HepG2 (cell line): ENCODE measurements at regions not wholly inside any gene's neighbourhood (a gene's known extent, or its start where the extent isn't known, plus 50 kb on each side); places are given as distances from the start of the nearest gene placed in this dataset.

Experiments used
- ATAC-seq: fragments of 200-7000 bp; cut with Tn5 transposase; 3 replicates; pipeline ENCODE4 v1.9.1; 2020; ENCODE audit warnings: mild to moderate bottlenecking, moderate library complexity
- BruUV-seq: library from RNA; stranded (reverse); fragments of 400-500 nt; replicated peaks from 2 replicates; lab custom pipeline; 2021; lab: Mats Ljungman, UMichigan
- CTCF ChIA-PET: fragments of 300-600 bp; formaldehyde crosslinking; extraction: SDS; loops from one replicate; lab custom pipeline; 2021; ENCODE audit warnings: low total read pairs, inconsistent platforms, low intra/inter-chr PET ratio; lab: Yijun Ruan, JAX
- POLR2A ChIA-PET: fragments of 350-600 bp; sonication (Branson Sonifier 250); formaldehyde crosslinking; loops from one replicate; lab custom pipeline; 2020; ENCODE audit warnings: antibody characterized with exemption, inconsistent platforms; lab: Yijun Ruan, JAX
- DNase-seq: peaks from one replicate; pipeline ENCODE4 v3.0.0-alpha.2; 2015; ENCODE audit warnings: low spot score
- FAIRE-seq: peaks from 3 replicates; lab custom pipeline; 2011; peaks lifted over from hg19 to GRCh38; lab: Jason Lieb, UNC
- H2AFZ ChIP-seq: one replicate; pipeline ENCODE4 v1.6.1; 2011; ENCODE audit warnings: low read length, inconsistent platforms
- H3K27ac ChIP-seq: fragments of 300-600 bp; 3 replicates; pipeline ENCODE4 v1.8.0; 2011; ENCODE audit warnings: mixed run types, mild to moderate bottlenecking, mixed read lengths, low read length, inconsistent platforms; ENCODE audit not compliant: insufficient read depth; ENCODE audit errors: extremely low read length
- H3K27me3 ChIP-seq, 2 experiments: fragments of 200-600 bp in 1 of 2; 2 replicates in 1 of 2; 3 replicates in 1 of 2; pipeline versions ENCODE4 v1.6.0 to v1.8.0; 2011; ENCODE audit warnings: low read length in 2 of 2, mild to moderate bottlenecking in 2 of 2, moderate library complexity in 2 of 2, inconsistent platforms in 1 of 2; ENCODE audit not compliant: insufficient read depth in 2 of 2, control insufficient read depth in 1 of 2
- H3K36me3 ChIP-seq, 2 experiments: fragments of 200-600 bp in 1 of 2; replicated peaks in 1 of 2; 2 replicates in 1 of 2; 3 replicates in 1 of 2; pipeline versions ENCODE4 v1.5.1 to v1.8.0; 2011; ENCODE audit warnings: low read length in 2 of 2, inconsistent platforms in 1 of 2; ENCODE audit not compliant: insufficient read depth in 2 of 2, control insufficient read depth in 1 of 2
- H3K4me1 ChIP-seq: 2 replicates; pipeline ENCODE4 v1.5.1; 2012; ENCODE audit warnings: low read length, inconsistent platforms; ENCODE audit not compliant: insufficient read depth
- H3K4me2 ChIP-seq: 2 replicates; pipeline ENCODE4 v1.6.0; 2011; ENCODE audit warnings: low read depth, low read length, inconsistent platforms
- H3K4me3 ChIP-seq, 3 experiments: fragments of 200-600 bp in 1 of 3; sonication (generic), shearing (Covaris generic) in 1 of 3; replicated peaks in 1 of 3; 2 replicates each; pipeline ENCODE4 v1.5.1; 2011 to 2016; ENCODE audit warnings: low read length in 3 of 3, inconsistent platforms in 2 of 3, low read depth in 2 of 3, mild to moderate bottlenecking in 2 of 3, control low read depth in 1 of 3, mixed read lengths in 1 of 3; ENCODE audit not compliant: insufficient read depth in 1 of 3
- H3K79me2 ChIP-seq: one replicate; pipeline ENCODE4 v1.6.1; 2011; ENCODE audit warnings: low read length, inconsistent platforms; ENCODE audit not compliant: insufficient read depth
- H3K9ac ChIP-seq: 2 replicates; pipeline ENCODE4 v1.6.0; 2011; ENCODE audit warnings: mild to moderate bottlenecking, low read depth, low read length, inconsistent platforms; ENCODE audit not compliant: insufficient read depth
- H3K9me3 ChIP-seq: 2 replicates; pipeline ENCODE4 v1.5.1; 2012; ENCODE audit warnings: mild to moderate bottlenecking, low read length
- H4K20me1 ChIP-seq: 2 replicates; pipeline ENCODE4 v1.6.0; 2011; ENCODE audit warnings: inconsistent platforms, mild to moderate bottlenecking, low read length, moderate library complexity; ENCODE audit not compliant: insufficient read depth
- NAIF1 ChIP-seq: sonication (generic); formaldehyde crosslinking; IDR thresholded peaks from 2 replicates; pipeline ENCODE4 v1.5.0; 2020; ENCODE audit warnings: mild to moderate bottlenecking, missing genetic modification reagents, borderline replicate concordance
- SNAPC2 ChIP-seq: sonication (generic); formaldehyde crosslinking; IDR thresholded peaks from 2 replicates; pipeline ENCODE4 v1.8.1; 2022; ENCODE audit warnings: mild to moderate bottlenecking, missing genetic modification reagents
- SOX13 ChIP-seq, 3 experiments: fragments of 450-650 bp in 1 of 3; sonication (generic) in 1 of 3; formaldehyde crosslinking in 1 of 3; IDR thresholded peaks in 2 of 3; conservative IDR thresholded peaks in 1 of 3; 2 replicates each; pipeline versions ENCODE4 v1.5.0 to v1.6.1; 2016 to 2020; ENCODE audit warnings: antibody characterized with exemption in 1 of 3, mild to moderate bottlenecking in 1 of 3, missing compliant biosample characterization in 1 of 3, missing genetic modification reagents in 1 of 3, moderate library complexity in 1 of 3
- SP140L ChIP-seq: sonication (generic); formaldehyde crosslinking; IDR thresholded peaks from 2 replicates; pipeline ENCODE4 v1.4.0; 2020; ENCODE audit warnings: missing genetic modification reagents, borderline replicate concordance
- TMF1 ChIP-seq: sonication (generic); formaldehyde crosslinking; IDR thresholded peaks from 2 replicates; pipeline ENCODE4 v1.8.1; 2022; ENCODE audit warnings: low read depth, missing genetic modification reagents
- ZNF326 ChIP-seq: sonication (generic); formaldehyde crosslinking; IDR thresholded peaks from 2 replicates; pipeline ENCODE4 v1.4.0; 2020; ENCODE audit warnings: missing genetic modification reagents, borderline replicate concordance
- ZNF567 ChIP-seq: sonication (generic); formaldehyde crosslinking; IDR thresholded peaks from 2 replicates; pipeline ENCODE4 v1.8.1; 2023; ENCODE audit warnings: mild to moderate bottlenecking, missing genetic modification reagents, borderline replicate concordance
- ZNF713 ChIP-seq: sonication (generic); formaldehyde crosslinking; IDR thresholded peaks from 2 replicates; pipeline ENCODE4 v1.4.0; 2020; ENCODE audit warnings: mild to moderate bottlenecking, missing genetic modification reagents
- ZSCAN29 ChIP-seq: sonication (generic); formaldehyde crosslinking; conservative IDR thresholded peaks from 2 replicates; pipeline ENCODE4 v1.4.0; 2020; ENCODE audit warnings: mild to moderate bottlenecking, missing genetic modification reagents
- WGBS: methylation state at CpG from one replicate; pipeline ENCODE4 v1.1.6; 2017; ENCODE audit warnings: low lambda C conversion rate; 5-methylcytosine and 5-hydroxymethylcytosine counted together
- in situ Hi-C: cut with HindIII; loops from 2 replicates; pipeline ENCODE4 v1.10.0; 2017; ENCODE audit warnings: low pct_unique_long_range_greater_than_20kb; ENCODE audit not compliant: extremely low pct_ligation_motif_present
- intact Hi-C: fragments of 100-400 bp; cut with micrococcal nuclease; formaldehyde crosslinking; loops from one replicate; pipeline ENCODE4 v1.10.0; 2022; ENCODE audit not compliant: unreplicated experiment
- TF ChIP-seq, protein P1 (sequence below): sonication (generic); formaldehyde crosslinking; IDR thresholded peaks from 2 replicates; pipeline ENCODE4 v1.5.1; 2020; ENCODE audit warnings: missing genetic modification reagents, mild to moderate bottlenecking, borderline replicate concordance
- TF ChIP-seq, protein P2 (sequence below): sonication (generic); formaldehyde crosslinking; IDR thresholded peaks from 2 replicates; pipeline ENCODE4 v1.9.0; 2021; ENCODE audit warnings: missing genetic modification reagents, borderline replicate concordance
- TF ChIP-seq, protein P3 (sequence below): sonication (generic); formaldehyde crosslinking; IDR thresholded peaks from 2 replicates; pipeline ENCODE4 v1.5.1; 2020; ENCODE audit warnings: missing genetic modification reagents, mild to moderate bottlenecking, borderline replicate concordance
- TF ChIP-seq, protein P4 (sequence below): sonication (generic); formaldehyde crosslinking; IDR thresholded peaks from 2 replicates; pipeline ENCODE4 v1.4.0; 2020; ENCODE audit warnings: missing genetic modification reagents, borderline replicate concordance
- TF ChIP-seq, protein P5 (sequence below): sonication (generic); formaldehyde crosslinking; IDR thresholded peaks from 2 replicates; pipeline ENCODE4 v1.8.0; 2022; ENCODE audit warnings: low read depth, missing genetic modification reagents
- TF ChIP-seq, protein P6 (sequence below): sonication (generic); formaldehyde crosslinking; IDR thresholded peaks from 2 replicates; pipeline ENCODE4 v1.4.0; 2020; ENCODE audit warnings: missing genetic modification reagents, low read depth, mild to moderate bottlenecking, borderline replicate concordance

DNA sequence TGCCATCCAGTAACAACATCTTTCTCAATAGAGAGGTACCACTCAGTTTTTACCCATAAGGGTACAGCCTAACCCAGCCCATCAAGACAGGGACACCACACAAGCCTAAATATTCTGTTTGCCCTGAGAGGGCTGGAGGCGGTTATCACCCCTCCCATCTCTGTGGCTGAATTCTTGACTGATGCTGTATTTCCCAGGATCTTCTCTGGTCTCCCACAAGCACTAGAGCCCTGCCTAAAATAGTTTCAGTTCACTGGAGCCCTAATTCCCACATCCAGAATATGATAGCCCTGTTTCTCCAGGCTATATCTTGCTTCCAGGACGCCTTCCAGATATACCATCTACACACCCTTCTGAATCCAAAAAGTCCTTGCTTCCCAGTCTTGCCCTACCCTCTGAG is 91.6 kb upstream of the NMU start:
- intact Hi-C loops (no loop called here), in situ Hi-C loops (loop anchor here (25.0 kb wide), 1 partner anchor 265 kb away; no protein-coding TSS in a partner anchor)
- H3K4me2 ChIP-seq = no peak overlapping the region
- no peak overlapping the region for H3K4me3 ChIP-seq
- ATAC-seq (no peak), FAIRE-seq (no peak), DNase-seq (no peak)
- H4K20me1 ChIP-seq = no peaks in the 10 kb centered on the region
- H3K27me3 ChIP-seq = no peaks in the 10 kb centered on the region
- POLR2A ChIA-PET = no interaction called here
- no peak overlapping the region for H3K27ac ChIP-seq
- no peak overlapping the region for H2AFZ ChIP-seq
- WGBS = 11% methylated on average over 2 of the region's 2 CpGs
- H3K36me3 ChIP-seq = no peaks in the 10 kb centered on the region
- no peak overlapping the region for H3K9ac ChIP-seq
- no TSS peak for BruUV-seq
- H3K79me2 ChIP-seq = no peaks in the 10 kb centered on the region
- no peaks in the 10 kb centered on the region for H3K9me3 ChIP-seq
- no peaks in the 10 kb centered on the region for H3K4me1 ChIP-seq
- CTCF ChIA-PET = no interaction called here
- no peak for TF ChIP-seq SOX13 (IDR thresholded peaks at IDR 0.05)
- TF ChIP-seq SOX13 (CRISPR knock-in tag; conservative IDR thresholded peaks at IDR 0.05 in 1 of 2, IDR thresholded peaks at IDR 0.05 in 1 of 2) = no peak
- TF ChIP-seq SNAPC2 (CRISPR knock-in tag) = no peak
- TF ChIP-seq, protein P1, sequence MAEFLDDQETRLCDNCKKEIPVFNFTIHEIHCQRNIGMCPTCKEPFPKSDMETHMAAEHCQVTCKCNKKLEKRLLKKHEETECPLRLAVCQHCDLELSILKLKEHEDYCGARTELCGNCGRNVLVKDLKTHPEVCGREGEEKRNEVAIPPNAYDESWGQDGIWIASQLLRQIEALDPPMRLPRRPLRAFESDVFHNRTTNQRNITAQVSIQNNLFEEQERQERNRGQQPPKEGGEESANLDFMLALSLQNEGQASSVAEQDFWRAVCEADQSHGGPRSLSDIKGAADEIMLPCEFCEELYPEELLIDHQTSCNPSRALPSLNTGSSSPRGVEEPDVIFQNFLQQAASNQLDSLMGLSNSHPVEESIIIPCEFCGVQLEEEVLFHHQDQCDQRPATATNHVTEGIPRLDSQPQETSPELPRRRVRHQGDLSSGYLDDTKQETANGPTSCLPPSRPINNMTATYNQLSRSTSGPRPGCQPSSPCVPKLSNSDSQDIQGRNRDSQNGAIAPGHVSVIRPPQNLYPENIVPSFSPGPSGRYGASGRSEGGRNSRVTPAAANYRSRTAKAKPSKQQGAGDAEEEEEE (CRISPR knock-in tag) = no peak
- TF ChIP-seq, protein P2, sequence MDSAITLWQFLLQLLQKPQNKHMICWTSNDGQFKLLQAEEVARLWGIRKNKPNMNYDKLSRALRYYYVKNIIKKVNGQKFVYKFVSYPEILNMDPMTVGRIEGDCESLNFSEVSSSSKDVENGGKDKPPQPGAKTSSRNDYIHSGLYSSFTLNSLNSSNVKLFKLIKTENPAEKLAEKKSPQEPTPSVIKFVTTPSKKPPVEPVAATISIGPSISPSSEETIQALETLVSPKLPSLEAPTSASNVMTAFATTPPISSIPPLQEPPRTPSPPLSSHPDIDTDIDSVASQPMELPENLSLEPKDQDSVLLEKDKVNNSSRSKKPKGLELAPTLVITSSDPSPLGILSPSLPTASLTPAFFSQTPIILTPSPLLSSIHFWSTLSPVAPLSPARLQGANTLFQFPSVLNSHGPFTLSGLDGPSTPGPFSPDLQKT = no peak
- TF ChIP-seq NAIF1 (CRISPR knock-in tag) = no peak
- TF ChIP-seq, protein P3, sequence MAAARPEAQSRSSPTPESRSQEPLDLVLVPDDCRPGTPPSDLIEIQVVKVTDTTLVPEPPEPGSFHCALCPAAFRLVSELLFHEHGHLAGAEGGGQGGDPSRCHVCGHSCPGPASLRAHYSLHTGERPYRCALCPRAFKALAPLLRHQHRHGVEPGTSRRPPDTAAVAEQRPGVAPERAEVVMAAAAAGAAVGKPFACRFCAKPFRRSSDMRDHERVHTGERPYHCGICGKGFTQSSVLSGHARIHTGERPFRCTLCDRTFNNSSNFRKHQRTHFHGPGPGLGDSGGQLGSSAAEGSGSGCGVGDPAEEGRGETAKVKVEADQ (CRISPR knock-in tag) = no peak
- no peak for TF ChIP-seq ZNF567
- no peak for TF ChIP-seq SP140L (CRISPR knock-in tag)
- TF ChIP-seq, protein P4, sequence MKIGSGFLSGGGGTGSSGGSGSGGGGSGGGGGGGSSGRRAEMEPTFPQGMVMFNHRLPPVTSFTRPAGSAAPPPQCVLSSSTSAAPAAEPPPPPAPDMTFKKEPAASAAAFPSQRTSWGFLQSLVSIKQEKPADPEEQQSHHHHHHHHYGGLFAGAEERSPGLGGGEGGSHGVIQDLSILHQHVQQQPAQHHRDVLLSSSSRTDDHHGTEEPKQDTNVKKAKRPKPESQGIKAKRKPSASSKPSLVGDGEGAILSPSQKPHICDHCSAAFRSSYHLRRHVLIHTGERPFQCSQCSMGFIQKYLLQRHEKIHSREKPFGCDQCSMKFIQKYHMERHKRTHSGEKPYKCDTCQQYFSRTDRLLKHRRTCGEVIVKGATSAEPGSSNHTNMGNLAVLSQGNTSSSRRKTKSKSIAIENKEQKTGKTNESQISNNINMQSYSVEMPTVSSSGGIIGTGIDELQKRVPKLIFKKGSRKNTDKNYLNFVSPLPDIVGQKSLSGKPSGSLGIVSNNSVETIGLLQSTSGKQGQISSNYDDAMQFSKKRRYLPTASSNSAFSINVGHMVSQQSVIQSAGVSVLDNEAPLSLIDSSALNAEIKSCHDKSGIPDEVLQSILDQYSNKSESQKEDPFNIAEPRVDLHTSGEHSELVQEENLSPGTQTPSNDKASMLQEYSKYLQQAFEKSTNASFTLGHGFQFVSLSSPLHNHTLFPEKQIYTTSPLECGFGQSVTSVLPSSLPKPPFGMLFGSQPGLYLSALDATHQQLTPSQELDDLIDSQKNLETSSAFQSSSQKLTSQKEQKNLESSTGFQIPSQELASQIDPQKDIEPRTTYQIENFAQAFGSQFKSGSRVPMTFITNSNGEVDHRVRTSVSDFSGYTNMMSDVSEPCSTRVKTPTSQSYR (CRISPR knock-in tag) = no peak
- TF ChIP-seq TMF1 (CRISPR knock-in tag) = no peak
- no peak for TF ChIP-seq ZNF713 (CRISPR knock-in tag)
- no peak for TF ChIP-seq ZNF326 (CRISPR knock-in tag)
- TF ChIP-seq, protein P5, sequence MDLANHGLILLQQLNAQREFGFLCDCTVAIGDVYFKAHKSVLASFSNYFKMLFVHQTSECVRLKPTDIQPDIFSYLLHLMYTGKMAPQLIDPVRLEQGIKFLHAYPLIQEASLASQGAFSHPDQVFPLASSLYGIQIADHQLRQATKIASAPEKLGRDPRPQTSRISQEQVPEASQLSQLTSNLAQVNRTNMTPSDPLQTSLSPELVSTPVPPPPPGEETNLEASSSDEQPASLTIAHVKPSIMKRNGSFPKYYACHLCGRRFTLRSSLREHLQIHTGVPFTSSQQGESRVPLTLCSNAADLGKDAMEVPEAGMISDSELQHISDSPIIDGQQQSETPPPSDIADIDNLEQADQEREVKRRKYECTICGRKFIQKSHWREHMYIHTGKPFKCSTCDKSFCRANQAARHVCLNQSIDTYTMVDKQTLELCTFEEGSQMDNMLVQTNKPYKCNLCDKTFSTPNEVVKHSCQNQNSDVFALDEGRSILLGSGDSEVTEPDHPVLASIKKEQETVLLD (CRISPR knock-in tag) = no peak
- no peak for TF ChIP-seq ZSCAN29 (CRISPR knock-in tag)
- TF ChIP-seq, protein P6, sequence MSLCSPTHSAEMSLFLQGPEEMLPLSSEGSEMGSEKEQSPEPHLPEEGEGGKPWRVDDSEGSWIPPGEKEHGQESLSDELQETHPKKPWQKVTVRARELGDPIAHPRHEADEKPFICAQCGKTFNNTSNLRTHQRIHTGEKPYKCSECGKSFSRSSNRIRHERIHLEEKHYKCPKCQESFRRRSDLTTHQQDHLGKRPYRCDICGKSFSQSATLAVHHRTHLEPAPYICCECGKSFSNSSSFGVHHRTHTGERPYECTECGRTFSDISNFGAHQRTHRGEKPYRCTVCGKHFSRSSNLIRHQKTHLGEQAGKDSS (CRISPR knock-in tag) = no peak
